Neural cell (in vitro differentiated cells): ENCODE measurements at regions not wholly inside any gene's neighbourhood (a gene's known extent, or its start where the extent isn't known, plus 50 kb on each side); places are given as distances from the start of the nearest gene placed in this dataset.

Experiments used
- CTCF ChIP-seq: fragments of 450-650 bp; IDR thresholded peaks from 2 replicates; pipeline ENCODE4 v1.5.1; 2014; ENCODE audit warnings: antibody characterized with exemption, mild to moderate bottlenecking, moderate library complexity; ENCODE audit not compliant: poor library complexity, severe bottlenecking
- EP300 ChIP-seq: fragments of 450-650 bp; conservative IDR thresholded peaks from 2 replicates; pipeline ENCODE4 v1.6.1; 2014; ENCODE audit warnings: antibody characterized with exemption, mild to moderate bottlenecking, moderate library complexity; ENCODE audit not compliant: poor library complexity, severe bottlenecking
- EZH2 ChIP-seq: fragments of 200-600, 300-800 bp; shearing (Covaris generic), sonication (generic); IDR thresholded peaks from 2 replicates; pipeline ENCODE4 v1.6.1; 2014; ENCODE audit warnings: antibody characterized with exemption, low read length, borderline replicate concordance, mild to moderate bottlenecking; ENCODE audit not compliant: insufficient read depth, poor library complexity, severe bottlenecking
- MXI1 ChIP-seq: fragments of 450-650 bp; conservative IDR thresholded peaks from 2 replicates; pipeline ENCODE4 v1.6.1; 2014; ENCODE audit warnings: antibody characterized with exemption, mild to moderate bottlenecking; ENCODE audit not compliant: poor library complexity, severe bottlenecking
- POLR2AphosphoS5 ChIP-seq: IDR thresholded peaks from 2 replicates; pipeline ENCODE4 v1.6.1; 2012
- RAD21 ChIP-seq: fragments of 450-650 bp; conservative IDR thresholded peaks from 2 replicates; pipeline ENCODE4 v1.6.1; 2014; ENCODE audit warnings: antibody characterized with exemption, mild to moderate bottlenecking, moderate library complexity
- REST ChIP-seq: IDR thresholded peaks from 2 replicates; pipeline ENCODE4 v1.6.1; 2012; ENCODE audit warnings: borderline replicate concordance
- TAF1 ChIP-seq: IDR thresholded peaks from 2 replicates; pipeline ENCODE4 v1.6.1; 2012; ENCODE audit warnings: low read depth

- TF ChIP-seq CTCF, result no peak
- no peak for TF ChIP-seq POLR2AphosphoS5
- TF ChIP-seq EZH2, result no peak
- no peak for TF ChIP-seq EP300
- TF ChIP-seq MXI1, result no peak
- TF ChIP-seq TAF1, result no peak
- TF ChIP-seq REST, result no peak
- no peak for TF ChIP-seq RAD21
Measured at GRCh38 chr4:151917145-151917734, 156.4 kb upstream of the GATB start.
